ENCODE measurements at regions not wholly inside any gene's neighbourhood (a gene's known extent, or its start where the extent isn't known, plus 50 kb on each side); places are given as distances from the start of the nearest gene placed in this dataset.

DNA sequence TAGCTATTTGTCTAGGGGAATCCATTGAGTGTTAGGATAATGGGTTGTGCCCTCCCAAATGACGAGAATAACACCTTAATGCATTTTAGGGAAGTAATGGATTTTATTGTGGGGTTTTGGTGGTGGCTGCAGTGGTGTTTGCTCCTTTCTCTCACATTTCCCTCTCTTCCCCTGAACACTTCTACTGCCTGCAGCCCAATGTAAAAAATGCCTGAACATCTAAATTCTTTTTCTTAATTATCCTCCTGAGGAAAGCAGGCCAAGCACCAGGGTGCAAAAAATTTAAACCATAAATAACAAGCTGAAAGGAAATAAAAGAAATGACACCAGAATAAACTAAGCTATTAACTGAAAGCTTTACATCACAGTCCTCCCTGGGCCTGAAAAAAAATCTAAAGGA lies 57.3 kb upstream of the PCDH8 start:
- no peak for DNase-seq
- no peak overlapping the region for H3K4me3 ChIP-seq
- no peaks in the 10 kb centered on the region for H3K9me3 ChIP-seq
- H3K36me3 ChIP-seq, result no peaks in the 10 kb centered on the region
- H3K27me3 ChIP-seq, result no peaks in the 10 kb centered on the region

DNA sequence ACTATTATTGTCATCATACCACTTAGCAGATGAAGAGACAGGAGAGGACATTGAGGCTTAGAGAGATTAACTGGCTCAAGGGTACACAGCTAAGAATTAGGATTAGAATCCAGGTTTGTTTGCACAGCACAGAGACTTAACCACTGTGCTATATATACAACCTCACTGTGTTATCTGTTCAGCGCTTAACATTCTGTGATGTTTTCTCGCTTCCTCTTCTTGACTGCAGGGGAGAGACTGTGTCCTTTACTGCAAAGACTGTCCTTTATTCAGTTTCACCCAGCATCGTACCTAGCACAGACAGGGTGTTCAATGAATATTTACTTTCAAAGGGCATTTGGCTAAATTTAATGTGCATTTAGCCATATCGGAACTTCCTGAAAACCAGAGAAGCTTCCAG lies 54.9 kb upstream of the PCDH8 start:
- Histone ChIP-seq H3K27me3 (no peaks in the 10 kb centered on the region), H3K36me3 (no peaks in the 10 kb centered on the region), H3K9me3 (no peaks in the 10 kb centered on the region), H3K4me3 (no peak overlapping the region)
- no peak for DNase-seq

DNA sequence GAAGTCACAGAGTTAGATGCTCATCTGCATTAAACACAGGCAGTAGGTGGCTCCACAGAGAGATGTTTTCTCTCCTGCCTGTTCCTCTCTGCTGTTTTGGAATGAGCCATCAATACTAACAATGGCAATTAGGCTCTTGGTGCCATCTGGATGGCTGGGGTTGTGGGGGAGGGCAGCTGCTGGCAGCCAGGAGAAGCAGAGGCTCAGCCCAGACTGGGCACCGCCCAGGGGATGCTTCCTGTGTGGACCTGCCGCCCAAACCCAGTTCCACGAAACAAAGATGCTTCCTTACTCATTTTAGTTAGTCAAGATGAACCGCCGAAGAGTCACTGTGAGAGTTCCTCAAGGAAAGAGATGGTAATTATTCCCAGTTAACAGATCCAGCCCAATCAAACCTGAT lies 50.8 kb upstream of the PCDH8 start:
- Histone ChIP-seq H3K4me3 (no peak overlapping the region), H3K9me3 (no peaks in the 10 kb centered on the region), H3K27me3 (no peaks in the 10 kb centered on the region), H3K36me3 (no peaks in the 10 kb centered on the region)
- DNase-seq, result no peak
